GM19025 (cell line): ENCODE measurements at regions not wholly inside any gene's neighbourhood (a gene's known extent, or its start where the extent isn't known, plus 50 kb on each side); places are given as distances from the start of the nearest gene placed in this dataset.
"Not testable (repeated sequence)": the region's sequence is repeated elsewhere in the genome, so short reads cannot be mapped to it uniquely, and the experiment has no call there.

Experiments used
- ATAC-seq: cut with Tn5 transposase; IDR thresholded peaks from one replicate; pipeline ENCODE4 v1.9.1; 2021; ENCODE audit warnings: mild to moderate bottlenecking, low read depth, moderate library complexity; ENCODE audit not compliant: unreplicated experiment

DNA sequence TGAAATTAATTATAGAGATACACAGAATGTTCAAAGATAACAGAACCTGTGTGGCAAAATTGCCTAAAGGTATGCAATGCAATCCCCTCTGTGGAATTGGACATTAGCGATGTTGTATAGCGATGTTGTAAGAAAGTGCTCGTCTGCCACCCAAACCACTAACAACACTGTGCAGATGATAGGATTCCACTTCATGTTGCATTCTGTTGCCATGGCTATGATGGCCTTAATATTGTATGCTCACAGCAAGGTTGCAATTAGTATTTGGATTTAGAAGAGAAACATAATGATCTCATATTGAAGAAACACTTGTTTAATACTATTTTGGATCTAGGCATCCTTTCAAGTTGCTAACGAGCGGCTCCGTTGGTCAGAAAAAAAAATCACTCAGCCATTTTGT lies 260.3 kb downstream of the BCAT1 start:
- no peak for ATAC-seq

DNA sequence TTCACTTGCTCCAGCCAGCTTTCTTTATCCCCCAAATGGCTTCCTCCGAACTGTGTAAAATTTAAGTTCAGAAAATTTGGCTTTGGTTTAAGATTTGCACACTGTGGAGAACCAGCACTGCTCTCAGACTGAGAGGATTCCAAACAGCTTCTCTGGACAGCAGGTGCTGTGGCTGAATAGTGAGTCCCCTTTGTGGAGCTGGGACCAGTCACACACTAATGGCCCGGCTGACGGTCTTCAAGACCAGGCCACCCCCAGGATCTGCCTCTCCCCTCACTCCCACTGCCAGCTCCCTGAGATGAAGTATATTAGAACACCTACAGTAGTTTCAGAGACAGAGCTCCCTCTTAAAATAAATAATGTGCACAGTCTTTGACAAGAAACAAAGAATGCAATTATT lies 267.3 kb downstream of the BCAT1 start:
- no peak for ATAC-seq

DNA sequence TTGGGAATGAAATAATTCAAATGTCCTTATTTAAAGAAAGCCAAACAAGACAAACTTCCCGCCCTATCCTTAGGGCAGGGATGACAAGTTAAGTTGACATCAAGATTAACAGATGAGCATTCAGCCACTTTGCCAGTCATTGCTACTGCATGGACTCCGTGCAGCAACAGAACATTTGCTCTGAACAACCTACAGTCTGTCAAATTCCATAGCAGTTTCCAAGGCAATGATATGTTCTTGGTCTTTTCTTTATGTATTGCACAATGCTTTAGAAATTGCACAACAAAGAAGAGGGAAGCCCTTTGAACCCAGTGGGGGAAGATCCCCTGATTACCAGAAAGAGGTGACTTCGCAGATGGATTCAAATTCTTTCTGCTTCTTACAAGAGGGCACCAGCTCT lies 269.8 kb downstream of the BCAT1 start:
- ATAC-seq, result no peak

- ATAC-seq, result no peak
These were observed 270.5 kb downstream of the BCAT1 start for GRCh38 chr12:24678436-24678835.

DNA sequence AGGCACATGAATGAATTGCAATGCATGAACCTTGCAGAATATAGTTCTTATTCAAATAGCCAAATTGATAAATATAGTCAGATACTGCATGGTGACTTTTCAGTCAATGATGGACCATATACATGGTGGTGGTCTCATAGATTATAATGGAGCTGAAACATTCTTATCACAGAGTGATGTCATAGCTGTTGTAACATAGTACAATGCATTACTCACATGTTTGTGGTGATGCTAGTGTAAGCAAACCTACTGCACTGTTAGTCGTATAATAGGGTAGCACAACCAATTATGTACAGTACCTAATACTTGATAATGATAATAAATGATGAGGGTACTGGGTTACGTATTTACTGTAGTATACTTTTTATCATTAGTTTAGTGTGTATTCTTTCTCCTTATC lies 280.3 kb downstream of the BCAT1 start:
- no peak for ATAC-seq

DNA sequence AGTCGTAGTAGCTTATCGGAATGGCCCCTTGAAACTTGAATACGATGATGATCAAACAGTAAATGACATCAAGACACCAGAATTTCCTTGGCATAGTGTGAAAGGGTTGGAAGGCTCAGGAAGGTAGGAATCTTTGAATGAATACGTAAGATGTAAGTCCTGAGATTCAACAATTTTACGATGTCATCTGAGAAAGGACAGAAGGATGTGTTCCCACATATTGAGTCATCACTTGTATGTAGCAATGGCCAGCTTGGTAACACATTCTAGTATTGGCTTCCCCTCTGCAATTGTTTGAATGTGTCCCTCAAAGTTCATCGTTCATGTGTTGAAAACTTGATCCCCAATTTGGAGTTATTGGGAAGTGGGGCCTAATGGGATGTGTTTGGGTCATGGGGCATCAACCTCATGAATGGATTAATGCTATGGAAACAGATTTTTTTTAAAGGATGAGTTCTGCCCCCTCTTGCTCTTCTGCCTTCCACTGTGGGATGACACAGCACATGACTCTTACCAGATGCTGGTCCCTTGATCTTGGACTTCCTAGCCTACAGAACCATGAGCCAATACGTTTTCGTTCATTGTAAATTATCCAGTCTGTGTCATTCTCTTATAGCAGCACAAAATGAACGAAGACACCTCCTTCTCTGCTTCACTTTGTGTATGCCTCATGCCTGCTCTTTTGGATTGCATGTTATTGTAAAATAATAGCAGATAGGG lies 284.6 kb downstream of the BCAT1 start:
- ATAC-seq, result no peak

DNA sequence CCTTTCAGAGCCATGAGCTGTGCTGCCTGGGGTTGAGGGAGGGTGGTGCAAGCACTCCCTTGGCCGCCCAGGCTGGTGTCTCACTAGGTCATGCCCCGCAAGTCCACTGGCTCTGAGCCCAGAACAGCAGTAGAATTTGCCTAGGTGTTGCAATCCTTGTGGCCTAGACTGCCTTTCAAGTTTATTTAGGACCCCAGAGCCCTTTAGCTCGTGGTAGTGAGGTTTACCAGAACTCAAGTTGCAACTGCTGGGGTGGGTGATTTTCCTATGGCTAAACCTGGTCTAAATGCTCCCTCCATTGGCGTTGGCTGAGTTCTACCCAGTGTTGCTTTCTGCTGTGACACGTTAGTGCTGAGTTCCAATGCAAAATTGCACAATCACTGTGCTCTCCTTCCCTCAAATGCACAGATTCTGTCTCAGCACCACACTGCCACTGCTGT lies 287.2 kb downstream of the BCAT1 start:
- no peak for ATAC-seq

DNA sequence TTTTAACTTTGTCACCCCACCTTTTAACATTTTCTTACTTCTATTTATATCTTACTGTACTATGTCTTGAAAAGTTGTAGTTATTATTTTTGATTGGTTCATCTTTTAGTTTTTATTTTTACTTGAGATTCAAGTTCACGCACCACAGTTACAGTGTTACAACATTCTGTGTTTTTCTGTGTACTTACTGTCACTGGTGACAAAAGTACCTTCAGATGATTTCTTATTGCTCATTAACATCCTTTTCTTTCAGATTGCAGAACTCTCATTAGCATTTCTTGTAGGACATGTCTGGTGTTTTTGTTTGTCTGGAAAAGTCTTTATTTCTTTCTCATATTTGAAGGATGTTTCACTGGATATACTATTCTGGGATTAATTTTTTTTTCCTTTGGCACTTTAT lies 289.9 kb downstream of the BCAT1 start:
- no peak for ATAC-seq

GRCh38 chr12:24654344-24654743 lies 294.6 kb downstream of the BCAT1 start:
- not testable (repeated sequence) for ATAC-seq

- no peak for ATAC-seq
These were observed 299.3 kb downstream of the BCAT1 start for GRCh38 chr12:24649634-24650033.

- ATAC-seq, result no peak
These were observed 299.7 kb downstream of the BCAT1 start for GRCh38 chr12:24649209-24649608.

DNA sequence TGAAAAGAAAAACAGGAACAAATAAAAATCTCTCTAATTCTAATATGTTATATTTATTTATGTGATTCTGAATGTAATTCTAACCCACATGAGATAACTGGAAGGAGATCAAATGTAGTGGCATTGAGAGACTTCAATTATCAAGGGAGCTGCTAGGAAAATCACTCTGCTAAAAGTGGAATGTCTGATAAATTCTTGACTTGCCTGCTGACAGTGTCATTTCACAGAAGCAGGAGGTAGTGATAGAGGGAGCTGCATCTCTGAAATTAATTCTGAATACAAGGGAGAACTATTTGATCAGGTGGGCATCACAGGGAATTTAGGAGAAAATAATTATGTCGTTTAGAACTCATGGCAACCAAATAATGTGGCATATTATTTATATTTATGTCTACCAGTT lies 303.6 kb downstream of the BCAT1 start:
- ATAC-seq, result no peak

DNA sequence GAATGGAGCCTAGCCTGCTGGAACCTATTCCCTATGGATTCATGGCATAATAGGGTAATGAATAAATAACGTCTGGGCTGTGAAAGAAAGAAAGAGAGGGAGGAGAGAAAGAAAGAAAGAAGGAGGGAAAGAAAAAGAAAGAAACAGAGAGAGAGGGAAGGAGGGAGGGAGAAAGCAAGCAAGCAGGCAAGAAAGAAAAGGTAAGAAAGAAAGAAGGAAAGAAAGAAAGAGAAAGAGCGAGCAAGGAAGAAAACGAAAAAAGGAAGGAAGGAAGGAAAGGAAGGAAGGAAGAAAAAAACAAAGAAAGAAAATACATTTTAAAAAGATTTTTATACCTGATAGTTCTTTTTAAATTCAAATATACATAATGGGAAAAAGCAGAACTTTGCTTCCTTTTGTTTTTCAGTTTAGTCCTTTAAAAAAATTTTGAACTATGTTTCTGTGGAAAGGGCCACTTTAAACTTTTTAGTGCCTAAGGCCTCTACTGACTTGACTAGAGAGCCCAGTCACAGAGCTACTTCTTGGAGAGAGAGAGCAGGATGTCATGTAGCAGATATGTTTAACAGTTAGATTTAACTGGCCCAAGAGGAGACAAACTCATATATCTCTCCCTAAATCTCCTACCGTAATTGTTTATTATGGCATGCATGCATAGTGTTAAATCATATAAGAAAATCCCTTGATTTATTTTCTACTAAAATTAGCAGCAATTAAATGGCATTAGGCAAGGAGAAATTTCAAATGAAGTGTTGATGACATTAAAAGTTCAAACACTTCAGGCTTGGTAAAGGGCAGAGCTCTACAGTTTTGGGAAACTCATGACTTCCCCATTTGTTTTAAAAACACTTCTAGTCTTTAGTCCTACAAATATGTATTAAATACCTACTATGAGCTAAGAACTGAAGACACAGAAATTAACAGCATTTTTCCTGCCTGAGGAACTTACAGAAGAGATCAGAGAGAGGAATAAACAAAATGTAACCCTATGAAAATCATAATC lies 305.5 kb downstream of the BCAT1 start:
- no peak for ATAC-seq

DNA sequence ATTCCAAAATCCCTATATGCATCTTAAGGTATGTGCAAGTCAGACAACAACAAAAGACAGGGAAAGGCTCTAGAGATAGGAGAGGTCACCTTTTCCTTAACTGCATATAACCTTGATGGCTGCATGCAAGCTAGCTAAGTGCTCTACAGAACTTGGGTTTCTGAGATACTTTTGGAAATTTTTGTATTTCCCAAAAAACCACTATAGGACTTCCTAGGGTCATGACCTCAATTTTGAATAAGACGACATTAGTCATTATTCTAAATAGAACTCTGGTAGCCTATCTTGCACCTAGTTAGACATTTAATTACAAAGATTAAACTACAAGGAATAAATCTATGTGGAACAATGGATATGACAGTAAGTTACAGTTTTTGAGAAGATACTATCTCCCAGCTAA lies 309.3 kb downstream of the BCAT1 start:
- ATAC-seq, result no peak

GRCh38 chr12:24632466-24632865 lies 316.4 kb downstream of the BCAT1 start:
- ATAC-seq, result no peak

GRCh38 chr12:24631676-24632426 lies 317.1 kb downstream of the BCAT1 start:
- ATAC-seq, result no peak

GRCh38 chr12:24630856-24631255 lies 318.0 kb downstream of the BCAT1 start:
- ATAC-seq, result no peak

DNA sequence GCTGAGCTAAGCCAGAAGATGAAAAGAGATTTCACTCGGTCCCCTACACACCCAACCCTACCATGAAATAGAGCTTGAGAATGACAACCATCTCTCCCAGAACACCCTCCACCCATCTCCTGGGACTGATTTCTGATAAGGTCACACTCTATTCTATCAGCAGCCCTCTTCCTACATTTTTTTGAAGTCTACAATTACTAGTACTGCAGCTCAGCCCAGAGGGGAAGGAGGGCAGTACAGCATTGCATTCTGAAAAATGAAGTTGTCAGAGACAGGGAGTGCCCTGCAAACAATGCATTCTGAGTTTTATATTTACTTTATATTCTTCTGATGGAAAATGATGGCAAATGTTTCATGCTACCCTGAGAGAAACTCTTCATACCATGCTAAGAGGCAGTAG lies 318.5 kb downstream of the BCAT1 start:
- ATAC-seq, result no peak

DNA sequence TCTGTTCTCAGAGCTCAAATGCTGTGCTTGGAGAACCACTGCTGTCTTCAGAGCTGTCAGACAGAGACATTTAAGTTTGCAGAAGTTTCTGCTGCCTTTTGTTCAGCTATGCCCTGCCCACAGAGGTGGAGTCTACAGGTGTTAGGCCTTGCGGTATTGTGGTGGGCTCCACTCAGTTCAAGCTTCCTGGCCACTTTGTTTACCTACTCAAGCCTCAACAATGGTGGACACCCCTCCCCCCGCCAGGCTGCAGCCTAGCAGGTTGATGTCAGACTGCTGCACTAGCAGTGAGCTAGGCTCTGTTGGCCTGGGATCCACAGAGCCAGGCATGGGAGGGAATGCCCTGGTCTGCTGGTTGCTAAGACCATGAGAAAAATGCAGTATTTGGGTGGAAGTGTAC lies 323.8 kb downstream of the BCAT1 start:
- no peak for ATAC-seq

- not testable (repeated sequence) for ATAC-seq
These were observed 328.9 kb downstream of the BCAT1 start for GRCh38 chr12:24619954-24620353.

GRCh38 chr12:24617471-24617870 lies 331.4 kb downstream of the BCAT1 start:
- no peak for ATAC-seq
